Hepatocyte (in vitro differentiated cells): ENCODE measurements at regions not wholly inside any gene's neighbourhood (a gene's known extent, or its start where the extent isn't known, plus 50 kb on each side); places are given as distances from the start of the nearest gene placed in this dataset.

Experiments used
- CTCF ChIP-seq: fragments of 200-600 bp; sonication (generic); IDR thresholded peaks from 2 replicates; pipeline ENCODE4 v1.5.1; 2016; ENCODE audit warnings: antibody characterized with exemption, mild to moderate bottlenecking; ENCODE audit not compliant: poor library complexity
- EZH2 ChIP-seq: fragments of 200-600 bp; sonication (generic); IDR thresholded peaks from 2 replicates; pipeline ENCODE4 v1.6.1; 2016; ENCODE audit warnings: antibody characterized with exemption, mild to moderate bottlenecking, borderline replicate concordance

- TF ChIP-seq CTCF = no peak
- TF ChIP-seq EZH2 = no peak
Measured at GRCh38 chr22:49331878-49332277, 495.8 kb downstream of the BRD1 start.
